CD4-positive, CD25-positive, alpha-beta regulatory T cell (primary cell): ENCODE measurements at regions not wholly inside any gene's neighbourhood (a gene's known extent, or its start where the extent isn't known, plus 50 kb on each side); places are given as distances from the start of the nearest gene placed in this dataset.

Experiments
- ATAC-seq, 2 donors: fragments of 150-1000 bp; cut with Tn5 transposase; one replicate each; pipeline ENCODE4 v1.10.0; 2021; ENCODE audit warnings: low read depth in 2 of 2, moderate number of reproducible peaks in 2 of 2, moderate library complexity in 1 of 2
- DNase-seq, 3 donors: peaks; one replicate each; pipeline versions ENCODE4 v3.0.0 to v3.0.0-alpha.2; 2012 to 2022; ENCODE audit warnings: mixed read lengths in 1 of 3
- H3K27ac ChIP-seq: one replicate; pipeline ENCODE4 v1.7.0; 2013; ENCODE audit warnings: mild to moderate bottlenecking, low read length; ENCODE audit not compliant: insufficient read depth, poor library complexity, severe bottlenecking
- H3K27me3 ChIP-seq: one replicate; pipeline ENCODE4 v1.7.0; 2013; ENCODE audit warnings: low read length; ENCODE audit not compliant: control insufficient read depth, insufficient read depth
- H3K36me3 ChIP-seq: one replicate; pipeline ENCODE4 v1.7.0; 2013; ENCODE audit warnings: mild to moderate bottlenecking, low read length, moderate library complexity; ENCODE audit not compliant: control insufficient read depth, insufficient read depth
- H3K4me1 ChIP-seq: 2 replicates; pipeline ENCODE4 v1.7.0; 2013; ENCODE audit warnings: mild to moderate bottlenecking, low read length; ENCODE audit not compliant: insufficient read depth, control insufficient read depth, poor library complexity, severe bottlenecking
- H3K4me3 ChIP-seq: one replicate; pipeline ENCODE4 v1.7.0; 2013; ENCODE audit warnings: low read depth, mild to moderate bottlenecking, low read length, moderate library complexity
- H3K9me3 ChIP-seq, 2 experiments: 1 replicate in 1 of 2; 2 replicates in 1 of 2; pipeline ENCODE4 v1.7.0; 2013; ENCODE audit warnings: low read length in 2 of 2, mild to moderate bottlenecking in 1 of 2, moderate library complexity in 1 of 2; ENCODE audit not compliant: control insufficient read depth in 2 of 2
- H3K27ac Mint-ChIP-seq, 3 donors: one replicate each; pipeline ENCODE4 v1.8.0; 2020 to 2022; ENCODE audit warnings: mild to moderate bottlenecking in 3 of 3, mixed read lengths in 3 of 3, moderate library complexity in 2 of 3
- H3K27me3 Mint-ChIP-seq: one replicate; pipeline ENCODE4 v1.8.0; 2022; ENCODE audit warnings: mild to moderate bottlenecking, mixed read lengths
- H3K36me3 Mint-ChIP-seq: one replicate; pipeline ENCODE4 v1.8.0; 2020; ENCODE audit warnings: mixed read lengths
- H3K4me1 Mint-ChIP-seq, 4 donors: one replicate each; pipeline ENCODE4 v1.8.0; 2020 to 2022; ENCODE audit warnings: mixed read lengths in 4 of 4, mild to moderate bottlenecking in 1 of 4
- H3K4me3 Mint-ChIP-seq, 4 donors: one replicate each; pipeline ENCODE4 v1.8.0; 2020 to 2022; ENCODE audit warnings: mild to moderate bottlenecking in 4 of 4, mixed read lengths in 4 of 4, moderate library complexity in 3 of 4
- H3K9me3 Mint-ChIP-seq, 7 donors: one replicate each; pipeline ENCODE4 v1.8.0; 2020 to 2022; ENCODE audit warnings: mixed read lengths in 7 of 7, mild to moderate bottlenecking in 3 of 7, moderate library complexity in 2 of 7

DNA sequence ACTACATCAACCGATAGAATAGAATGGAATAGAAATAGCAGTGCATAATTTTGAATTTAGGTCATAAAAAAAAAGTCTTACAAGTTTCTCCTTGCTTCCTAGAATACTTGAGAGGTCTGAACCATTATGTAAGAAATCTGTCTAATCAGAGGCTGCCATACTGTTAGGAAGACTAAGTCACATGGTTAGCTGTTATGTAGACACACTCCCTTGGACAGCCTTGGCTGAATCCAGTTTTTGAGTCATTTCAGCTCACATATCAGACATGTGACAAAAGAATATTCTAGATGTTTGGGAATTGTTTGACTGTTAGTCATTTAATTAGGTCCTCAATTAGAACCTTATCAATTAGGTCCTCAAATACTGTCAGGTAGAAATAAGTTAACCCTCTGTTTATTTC lies 1601.4 kb downstream of the GRIK2 start:
- Histone ChIP-seq H3K27me3 (no peaks in the 10 kb centered on the region), H3K36me3 (no peaks in the 10 kb centered on the region), H3K27ac (no peak overlapping the region), H3K9me3 (no peaks in the 10 kb centered on the region), H3K4me1 (no peaks in the 10 kb centered on the region), H3K4me3 (no peak overlapping the region)
- H3K4me1 Mint-ChIP-seq, result no peaks in the 10 kb centered on the region
- H3K9me3 Mint-ChIP-seq, result peaks cover 2 to 9% (median 4%) of the 10 kb centered on the region in 7 donors
- ATAC-seq (no peak), DNase-seq (no peak)
- H3K27me3 Mint-ChIP-seq, result no peaks in the 10 kb centered on the region
- H3K36me3 Mint-ChIP-seq, result no peaks in the 10 kb centered on the region
- no peak overlapping the region for H3K27ac Mint-ChIP-seq
- H3K4me3 Mint-ChIP-seq, result no peak overlapping the region

DNA sequence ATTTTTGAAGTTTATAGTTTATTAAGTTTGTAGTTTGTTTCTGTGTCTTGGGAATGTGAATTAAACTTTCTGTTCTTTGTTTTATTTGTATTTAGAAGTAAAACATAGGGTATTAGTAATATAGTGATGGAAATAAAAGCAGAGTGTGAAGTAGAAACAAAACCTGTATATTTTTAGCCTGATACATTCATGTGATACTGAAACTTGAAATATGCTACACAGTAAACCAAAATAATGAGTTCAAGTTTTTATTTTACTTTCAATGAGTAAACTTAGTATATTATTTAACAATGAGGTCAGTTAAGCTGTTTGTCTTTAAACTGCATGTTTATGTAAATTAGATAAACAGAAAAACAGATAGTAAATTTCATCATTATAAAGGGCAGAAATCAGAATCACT lies 1592.6 kb downstream of the GRIK2 start:
- Mint-ChIP-seq H3K27ac (no peak overlapping the region), H3K27me3 (no peaks in the 10 kb centered on the region), H3K9me3 (peaks cover 0 to 21% (median 4%) of the 10 kb centered on the region in 7 donors), H3K4me3 (no peak overlapping the region), H3K4me1 (no peaks in the 10 kb centered on the region), H3K36me3 (no peaks in the 10 kb centered on the region)
- Histone ChIP-seq H3K4me3 (no peak overlapping the region), H3K4me1 (no peaks in the 10 kb centered on the region), H3K9me3 (no peaks in the 10 kb centered on the region), H3K27me3 (no peaks in the 10 kb centered on the region), H3K36me3 (no peaks in the 10 kb centered on the region), H3K27ac (no peak overlapping the region)
- ATAC-seq (no peak), DNase-seq (no peak)

GRCh38 chr6:102984357-102984756 lies 1590.8 kb downstream of the GRIK2 start:
- H3K27ac ChIP-seq, result no peak overlapping the region
- Mint-ChIP-seq H3K4me3 (no peak overlapping the region), H3K27ac (no peak overlapping the region), H3K27me3 (no peaks in the 10 kb centered on the region), H3K9me3 (peaks cover 0 to 21% (median 2%) of the 10 kb centered on the region in 7 donors), H3K36me3 (no peaks in the 10 kb centered on the region), H3K4me1 (no peaks in the 10 kb centered on the region)
- H3K4me3 ChIP-seq, result no peak overlapping the region
- H3K9me3 ChIP-seq, result no peaks in the 10 kb centered on the region
- H3K36me3 ChIP-seq, result no peaks in the 10 kb centered on the region
- no peaks in the 10 kb centered on the region for H3K4me1 ChIP-seq
- ATAC-seq, result no peak
- no peaks in the 10 kb centered on the region for H3K27me3 ChIP-seq
- no peak for DNase-seq

- Mint-ChIP-seq H3K9me3 (peaks cover 0 to 32% (median 4%) of the 10 kb centered on the region in 7 donors), H3K4me3 (no peak overlapping the region), H3K4me1 (no peaks in the 10 kb centered on the region), H3K27me3 (no peaks in the 10 kb centered on the region), H3K36me3 (no peaks in the 10 kb centered on the region), H3K27ac (no peak overlapping the region)
- no peak overlapping the region for H3K4me3 ChIP-seq
- ATAC-seq (no peak), DNase-seq (no peak)
- H3K27ac ChIP-seq, result no peak overlapping the region
- no peaks in the 10 kb centered on the region for H3K27me3 ChIP-seq
- no peaks in the 10 kb centered on the region for H3K4me1 ChIP-seq
- no peaks in the 10 kb centered on the region for H3K9me3 ChIP-seq
- no peaks in the 10 kb centered on the region for H3K36me3 ChIP-seq
Measured at GRCh38 chr6:102981490-102982015, 1588.0 kb downstream of the GRIK2 start.

GRCh38 chr6:102980951-102981350 lies 1587.4 kb downstream of the GRIK2 start:
- DNase-seq (no peak), ATAC-seq (no peak)
- Mint-ChIP-seq H3K27ac (no peak overlapping the region), H3K4me3 (no peak overlapping the region), H3K27me3 (no peaks in the 10 kb centered on the region), H3K4me1 (no peaks in the 10 kb centered on the region), H3K9me3 (peaks cover 0 to 37% (median 4%) of the 10 kb centered on the region in 7 donors), H3K36me3 (no peaks in the 10 kb centered on the region)
- no peaks in the 10 kb centered on the region for H3K9me3 ChIP-seq
- no peaks in the 10 kb centered on the region for H3K36me3 ChIP-seq
- H3K4me3 ChIP-seq, result no peak overlapping the region
- H3K27me3 ChIP-seq, result no peaks in the 10 kb centered on the region
- H3K27ac ChIP-seq, result no peak overlapping the region
- H3K4me1 ChIP-seq, result no peaks in the 10 kb centered on the region

DNA sequence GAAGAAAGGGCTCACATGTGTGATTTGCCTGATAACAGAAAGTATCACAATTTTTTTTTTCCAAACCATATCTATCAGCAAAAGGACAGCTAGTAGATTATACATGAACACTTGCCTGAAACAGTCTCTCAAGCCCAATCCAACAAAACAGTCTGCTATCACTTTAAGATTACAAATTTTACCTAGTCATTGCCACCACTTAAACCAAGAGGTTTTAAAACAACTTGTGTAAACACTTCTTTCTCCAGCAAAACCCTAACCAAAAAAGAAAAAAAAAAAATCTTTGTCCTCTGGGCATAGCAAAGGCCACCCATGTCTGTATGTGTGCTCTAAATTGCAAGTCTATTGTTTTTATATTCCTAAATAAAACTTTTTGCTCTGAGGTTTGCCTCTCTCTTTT lies 1568.4 kb downstream of the GRIK2 start:
- H3K27ac Mint-ChIP-seq, result no peak overlapping the region
- Histone ChIP-seq H3K27me3 (no peaks in the 10 kb centered on the region), H3K27ac (no peak overlapping the region), H3K9me3 (no peaks in the 10 kb centered on the region), H3K36me3 (no peaks in the 10 kb centered on the region), H3K4me3 (no peak overlapping the region), H3K4me1 (no peaks in the 10 kb centered on the region)
- no peaks in the 10 kb centered on the region for H3K4me1 Mint-ChIP-seq
- H3K4me3 Mint-ChIP-seq, result no peak overlapping the region
- DNase-seq, result no peak
- H3K9me3 Mint-ChIP-seq, result peaks cover 0 to 12% (median 3%) of the 10 kb centered on the region in 7 donors
- no peaks in the 10 kb centered on the region for H3K27me3 Mint-ChIP-seq
- H3K36me3 Mint-ChIP-seq, result no peaks in the 10 kb centered on the region
- ATAC-seq, result no peak

GRCh38 chr6:102950967-102951366 lies 1557.5 kb downstream of the GRIK2 start:
- no peak overlapping the region for H3K27ac ChIP-seq
- Mint-ChIP-seq H3K4me1 (no peaks in the 10 kb centered on the region), H3K4me3 (no peak overlapping the region), H3K36me3 (no peaks in the 10 kb centered on the region), H3K27ac (no peak overlapping the region), H3K27me3 (no peaks in the 10 kb centered on the region), H3K9me3 (peaks cover 0 to 15% (median 5%) of the 10 kb centered on the region in 7 donors)
- H3K27me3 ChIP-seq, result no peaks in the 10 kb centered on the region
- no peak overlapping the region for H3K4me3 ChIP-seq
- no peaks in the 10 kb centered on the region for H3K4me1 ChIP-seq
- H3K9me3 ChIP-seq, result no peaks in the 10 kb centered on the region
- H3K36me3 ChIP-seq, result no peaks in the 10 kb centered on the region
- ATAC-seq (no peak), DNase-seq (no peak)

DNA sequence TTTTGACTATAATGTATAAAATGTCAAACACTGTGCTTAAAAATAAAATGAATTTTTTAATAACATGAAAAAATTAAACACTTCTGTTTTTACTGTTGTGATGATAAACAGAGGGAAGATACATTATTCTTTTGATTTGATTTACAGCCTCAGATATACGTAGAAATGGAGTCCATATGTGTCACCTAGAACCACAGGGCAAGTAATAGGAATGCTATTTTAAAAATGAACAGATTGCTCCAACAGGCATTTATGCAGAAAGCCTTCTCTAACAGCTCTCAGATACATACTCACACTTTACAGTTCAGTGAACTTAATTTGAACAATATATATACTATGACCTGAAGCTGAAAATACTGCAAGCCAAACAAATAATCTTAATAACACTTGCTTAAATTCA lies 1551.0 kb downstream of the GRIK2 start:
- no peaks in the 10 kb centered on the region for H3K27me3 ChIP-seq
- Mint-ChIP-seq H3K27me3 (no peaks in the 10 kb centered on the region), H3K4me1 (no peaks in the 10 kb centered on the region), H3K9me3 (peaks cover 0 to 8% (median 3%) of the 10 kb centered on the region in 7 donors), H3K4me3 (no peak overlapping the region), H3K27ac (no peak overlapping the region), H3K36me3 (no peaks in the 10 kb centered on the region)
- H3K9me3 ChIP-seq, result no peaks in the 10 kb centered on the region
- ATAC-seq, result no peak
- H3K4me3 ChIP-seq, result no peak overlapping the region
- H3K4me1 ChIP-seq, result no peaks in the 10 kb centered on the region
- H3K36me3 ChIP-seq, result no peaks in the 10 kb centered on the region
- no peak overlapping the region for H3K27ac ChIP-seq
- DNase-seq, result no peak
